A673 (cell line): ENCODE measurements at regions not wholly inside any gene's neighbourhood (a gene's known extent, or its start where the extent isn't known, plus 50 kb on each side); places are given as distances from the start of the nearest gene placed in this dataset.

Experiments
- EZH2 ChIP-seq: fragments of 200-600 bp; sonication (generic); IDR thresholded peaks from 2 replicates; pipeline ENCODE4 v1.6.1; 2017; ENCODE audit warnings: borderline replicate concordance, low read depth, mild to moderate bottlenecking, mixed read lengths, antibody characterized with exemption, low read length; ENCODE audit not compliant: poor library complexity, severe bottlenecking
- TF ChIP-seq, protein P1 (sequence below): fragments of 300-800, 200-600 bp; sonication (generic); conservative IDR thresholded peaks from 2 replicates; pipeline ENCODE4 v1.5.1; 2017; ENCODE audit warnings: low read depth, mild to moderate bottlenecking, antibody characterized with exemption, low read length, moderate library complexity, mixed read lengths

DNA sequence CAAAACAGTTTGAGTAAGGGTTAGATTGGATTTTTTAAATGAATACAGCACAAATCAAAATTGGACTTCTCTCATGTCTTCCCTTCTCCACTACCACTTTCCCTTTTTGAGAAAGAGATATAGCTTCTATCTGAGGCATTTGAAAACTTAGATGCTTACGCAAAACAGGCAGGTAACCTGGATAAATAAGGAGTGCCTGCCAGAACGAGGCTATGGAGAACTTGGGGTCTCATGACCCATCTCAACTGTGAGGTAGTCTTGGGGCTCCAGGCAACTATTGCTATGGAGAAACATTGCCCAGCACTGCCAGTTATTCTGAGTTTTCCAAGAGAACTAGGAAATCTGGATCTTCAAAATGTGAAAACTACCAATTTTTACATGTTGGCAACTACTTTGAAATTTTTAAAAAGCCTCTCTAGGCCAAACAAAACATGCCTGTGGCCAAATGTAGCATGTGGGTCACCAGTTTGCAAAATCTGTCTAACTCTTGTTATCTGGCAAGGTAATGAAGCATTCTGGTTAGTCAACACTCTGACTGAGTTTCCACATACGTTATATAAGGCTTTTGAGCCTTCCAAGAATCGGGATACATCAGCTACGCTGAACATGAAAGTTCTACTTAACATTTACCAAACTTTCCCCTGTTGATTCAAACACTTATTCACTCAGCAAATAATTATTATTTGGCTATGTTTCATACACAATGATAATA lies 752.7 kb downstream of the KCNA4 start:
- TF ChIP-seq, protein P1, sequence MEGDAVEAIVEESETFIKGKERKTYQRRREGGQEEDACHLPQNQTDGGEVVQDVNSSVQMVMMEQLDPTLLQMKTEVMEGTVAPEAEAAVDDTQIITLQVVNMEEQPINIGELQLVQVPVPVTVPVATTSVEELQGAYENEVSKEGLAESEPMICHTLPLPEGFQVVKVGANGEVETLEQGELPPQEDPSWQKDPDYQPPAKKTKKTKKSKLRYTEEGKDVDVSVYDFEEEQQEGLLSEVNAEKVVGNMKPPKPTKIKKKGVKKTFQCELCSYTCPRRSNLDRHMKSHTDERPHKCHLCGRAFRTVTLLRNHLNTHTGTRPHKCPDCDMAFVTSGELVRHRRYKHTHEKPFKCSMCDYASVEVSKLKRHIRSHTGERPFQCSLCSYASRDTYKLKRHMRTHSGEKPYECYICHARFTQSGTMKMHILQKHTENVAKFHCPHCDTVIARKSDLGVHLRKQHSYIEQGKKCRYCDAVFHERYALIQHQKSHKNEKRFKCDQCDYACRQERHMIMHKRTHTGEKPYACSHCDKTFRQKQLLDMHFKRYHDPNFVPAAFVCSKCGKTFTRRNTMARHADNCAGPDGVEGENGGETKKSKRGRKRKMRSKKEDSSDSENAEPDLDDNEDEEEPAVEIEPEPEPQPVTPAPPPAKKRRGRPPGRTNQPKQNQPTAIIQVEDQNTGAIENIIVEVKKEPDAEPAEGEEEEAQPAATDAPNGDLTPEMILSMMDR = no peak
- TF ChIP-seq EZH2 = no peak
